ENCODE measurements at regions not wholly inside any gene's neighbourhood (a gene's known extent, or its start where the extent isn't known, plus 50 kb on each side); places are given as distances from the start of the nearest gene placed in this dataset.

GRCh38 chr10:129192344-129193128 is 274.5 kb upstream of the MGMT start:
- ChIA-PET POLR2A (no interaction called here), CTCF (ENCODE audit: low intra/inter-chr PET ratio, low total read pairs) (no interaction called here)
- H4K20me1 ChIP-seq (ENCODE audit: insufficient read depth, low read length) = no peaks in the 10 kb centered on the region

More at GRCh38 chr10:129192344-129193128, 274.5 kb upstream of the MGMT start:
- H3K4me1 ChIP-seq (ENCODE audit: insufficient read depth, low read length) = no peaks in the 10 kb centered on the region
- H3K9me3 ChIP-seq (ENCODE audit: low read length) = no peaks in the 10 kb centered on the region
- FAIRE-seq (no peak), ATAC-seq (no peak), DNase-seq (ENCODE audit: low spot score) (no peak)
- intact Hi-C loops (cut with micrococcal nuclease; ENCODE audit: unreplicated experiment) (no loop called here), in situ Hi-C loops (cut with HindIII; ENCODE audit: extremely low pct_ligation_motif_present, low pct_unique_long_range_greater_than_20kb) (no loop called here)
- 5% methylated on average over 10 of the region's 11 CpGs for WGBS (ENCODE audit: low lambda C conversion rate)
- H3K79me2 ChIP-seq (ENCODE audit: insufficient read depth, low read length) = no peaks in the 10 kb centered on the region
- H3K27ac ChIP-seq (ENCODE audit: extremely low read length, insufficient read depth, low read length) = no peak overlapping the region
- no peak overlapping the region for H3K4me2 ChIP-seq (ENCODE audit: low read depth, low read length)
- no peak overlapping the region for H3K4me3 ChIP-seq (replicated peaks in 1 of 3; ENCODE audit: insufficient read depth in 1 of 3, low read depth in 2 of 3, low read length in 3 of 3)
- no peaks in the 10 kb centered on the region; a peak in 1 of 5 replicates for H3K27me3 ChIP-seq (ENCODE audit: control insufficient read depth in 1 of 2, insufficient read depth in 2 of 2, low read length in 2 of 2)
- no peak overlapping the region for H3K9ac ChIP-seq (ENCODE audit: insufficient read depth, low read depth, low read length)
- no TSS peak for BruUV-seq (replicated peaks)
- no peak for TF ChIP-seq ERF (CRISPR knock-in tag; IDR thresholded peaks at IDR 0.05)
- no peak for TF ChIP-seq NFIC (IDR thresholded peaks at IDR 0.05; ENCODE audit: low read length)
- no peak for TF ChIP-seq GZF1 (CRISPR knock-in tag; IDR thresholded peaks at IDR 0.05)
- TF ChIP-seq TEF (CRISPR knock-in tag; IDR thresholded peaks at IDR 0.05) = no peak
- no peak for TF ChIP-seq SMAD3 (CRISPR knock-in tag; IDR thresholded peaks at IDR 0.05)
- no peak for TF ChIP-seq MNT (IDR thresholded peaks at IDR 0.05)
- no peak for TF ChIP-seq FOXK1 (CRISPR knock-in tag; IDR thresholded peaks at IDR 0.05; ENCODE audit: borderline replicate concordance, low read depth)
- no peak for TF ChIP-seq MYC (CRISPR knock-in tag; IDR thresholded peaks at IDR 0.05; ENCODE audit: borderline replicate concordance)
- no peak overlapping the region for H2AFZ ChIP-seq (ENCODE audit: low read length)
- no peaks in the 10 kb centered on the region for H3K36me3 ChIP-seq (replicated peaks in 1 of 2; ENCODE audit: control insufficient read depth in 1 of 2, insufficient read depth in 2 of 2, low read length in 2 of 2)

Measured in HepG2 (cell line).